ENCODE measurements at regions not wholly inside any gene's neighbourhood (a gene's known extent, or its start where the extent isn't known, plus 50 kb on each side); places are given as distances from the start of the nearest gene placed in this dataset.
A peak's percentile ranks its signal among the peaks of the same experiment; 100 is the strongest.

DNA sequence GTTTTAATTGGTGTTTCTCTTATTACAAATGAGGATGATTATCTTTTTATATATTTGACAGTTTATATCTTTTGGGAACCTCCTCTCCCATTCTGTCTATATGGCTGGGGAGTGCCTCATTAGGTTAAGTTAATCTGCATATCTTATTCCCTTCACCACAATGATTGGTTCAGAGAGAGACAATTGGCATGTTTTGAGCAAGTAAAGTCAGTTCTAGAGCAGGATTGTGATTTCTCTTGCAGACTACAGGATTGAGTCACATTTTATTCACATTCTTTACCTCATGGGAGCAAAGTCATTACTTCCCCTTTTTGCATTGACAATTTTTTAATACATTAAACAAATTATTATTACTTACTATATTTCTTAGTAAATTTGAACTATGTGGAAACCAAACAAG, 345.6 kb downstream of the MDFIC start:
- Histone ChIP-seq H3K56ac (ENCODE audit: extremely low read depth, insufficient read depth, low read length) (no peak overlapping the region), H3K79me1 (ENCODE audit: low read depth in 1 of 2, low read length in 2 of 2) (no peaks in the 10 kb centered on the region), H4K91ac (ENCODE audit: insufficient read depth, low read depth, low read length) (no peak overlapping the region), H4K5ac (ENCODE audit: low read depth, low read length) (no peak overlapping the region), H3K9ac (ENCODE audit: low read depth, low read length) (no peak overlapping the region), H4K8ac (ENCODE audit: low read depth in 2 of 2, low read length in 2 of 2) (no peak overlapping the region), H3K23ac (ENCODE audit: low read depth, low read length) (no peak overlapping the region), H2AK9ac (replicated peaks; ENCODE audit: low read depth, low read length, poor library complexity) (no peak overlapping the region), H2AFZ (replicated peaks; ENCODE audit: low read length, poor library complexity) (no peak overlapping the region), H3K18ac (ENCODE audit: low read depth, low read length) (no peak overlapping the region), H4K20me1 (ENCODE audit: insufficient read depth, low read length) (no peaks in the 10 kb centered on the region), H2AK5ac (ENCODE audit: low read depth, low read length) (no peak overlapping the region), H3K9me3 (ENCODE audit: control insufficient read depth, insufficient read depth, low read length) (no peaks in the 10 kb centered on the region), H3K4ac (ENCODE audit: low read depth, low read length) (no peak overlapping the region), H3K27ac (ENCODE audit: insufficient read depth, low read length) (no peak overlapping the region), H3K14ac (replicated peaks; ENCODE audit: low read depth, low read length) (no peak overlapping the region), H2BK5ac (ENCODE audit: low read depth, low read length, poor library complexity, severe bottlenecking) (no peak overlapping the region), H3K4me3 (ENCODE audit: insufficient read depth, low read depth, low read length) (no peak overlapping the region), H3K4me1 (ENCODE audit: control insufficient read depth, insufficient read depth, low read length) (no peaks in the 10 kb centered on the region), H3K27me3 (ENCODE audit: control insufficient read depth, insufficient read depth, low read length) (no peaks in the 10 kb centered on the region), H3K9me1 (ENCODE audit: insufficient read depth, low read length) (no peaks in the 10 kb centered on the region), H2BK15ac (ENCODE audit: low read depth, low read length) (no peak overlapping the region), H2BK120ac (ENCODE audit: low read depth, low read length) (no peak overlapping the region), H2BK20ac (ENCODE audit: low read depth, low read length) (no peak overlapping the region), H3K4me2 (ENCODE audit: low read depth, low read length) (no peak overlapping the region), H3K36me3 (ENCODE audit: control insufficient read depth, insufficient read depth, low read length) (no peaks in the 10 kb centered on the region)
- no TSS peak for BruUV-seq (replicated peaks)
- dilution Hi-C loops (cut with HindIII; ENCODE audit: low sequenced_read_pairs, unreplicated experiment) = no loop called here
- TF ChIP-seq MAZ (IDR thresholded peaks at IDR 0.05; ENCODE audit: borderline replicate concordance, low read depth, low read length) = no peak
- TF ChIP-seq CEBPB (IDR thresholded peaks at IDR 0.05; ENCODE audit: low read depth, low read length) = no peak
- TF ChIP-seq CHD1 (IDR thresholded peaks at IDR 0.05; ENCODE audit: low read depth, low read length) = no peak
- TF ChIP-seq MXI1 (IDR thresholded peaks at IDR 0.05; ENCODE audit: borderline replicate concordance, low read depth, low read length) = no peak
- TF ChIP-seq POLR2A (IDR thresholded peaks at IDR 0.05; ENCODE audit: low read depth, low read length) = no peak
- TF ChIP-seq RFX5 (IDR thresholded peaks at IDR 0.05; ENCODE audit: low read depth, low read length) = no peak
- TF ChIP-seq BHLHE40 (IDR thresholded peaks at IDR 0.05; ENCODE audit: low read depth, low read length) = no peak
- no peak for TF ChIP-seq FOS (IDR thresholded peaks at IDR 0.05; ENCODE audit: low read depth, low read length)
- TF ChIP-seq, protein P1, sequence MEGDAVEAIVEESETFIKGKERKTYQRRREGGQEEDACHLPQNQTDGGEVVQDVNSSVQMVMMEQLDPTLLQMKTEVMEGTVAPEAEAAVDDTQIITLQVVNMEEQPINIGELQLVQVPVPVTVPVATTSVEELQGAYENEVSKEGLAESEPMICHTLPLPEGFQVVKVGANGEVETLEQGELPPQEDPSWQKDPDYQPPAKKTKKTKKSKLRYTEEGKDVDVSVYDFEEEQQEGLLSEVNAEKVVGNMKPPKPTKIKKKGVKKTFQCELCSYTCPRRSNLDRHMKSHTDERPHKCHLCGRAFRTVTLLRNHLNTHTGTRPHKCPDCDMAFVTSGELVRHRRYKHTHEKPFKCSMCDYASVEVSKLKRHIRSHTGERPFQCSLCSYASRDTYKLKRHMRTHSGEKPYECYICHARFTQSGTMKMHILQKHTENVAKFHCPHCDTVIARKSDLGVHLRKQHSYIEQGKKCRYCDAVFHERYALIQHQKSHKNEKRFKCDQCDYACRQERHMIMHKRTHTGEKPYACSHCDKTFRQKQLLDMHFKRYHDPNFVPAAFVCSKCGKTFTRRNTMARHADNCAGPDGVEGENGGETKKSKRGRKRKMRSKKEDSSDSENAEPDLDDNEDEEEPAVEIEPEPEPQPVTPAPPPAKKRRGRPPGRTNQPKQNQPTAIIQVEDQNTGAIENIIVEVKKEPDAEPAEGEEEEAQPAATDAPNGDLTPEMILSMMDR (conservative IDR thresholded peaks at IDR 0.05; ENCODE audit: low read depth, low read length) = no peak
- no peak for TF ChIP-seq ELK1 (IDR thresholded peaks at IDR 0.05; ENCODE audit: borderline replicate concordance, low read depth, low read length)
- TF ChIP-seq RCOR1 (IDR thresholded peaks at IDR 0.05; ENCODE audit: insufficient replicate concordance, low read length) = no peak
- in situ Hi-C loops (cut with MboI; ENCODE audit: low sequenced_read_pairs) = no loop called here
- CTCF ChIA-PET = no interaction called here
- POLR2A ChIA-PET (ENCODE audit: unreplicated experiment) = no interaction called here
- ATAC-seq (ENCODE audit: low read depth) (no peak), DNase-seq (peak; percentile 4)
- intact Hi-C loops (cut with micrococcal nuclease) = no loop called here
